Keratinocyte (primary cell): ENCODE measurements at regions not wholly inside any gene's neighbourhood (a gene's known extent, or its start where the extent isn't known, plus 50 kb on each side); places are given as distances from the start of the nearest gene placed in this dataset.

ENCODE experiments used
- DNase-seq: peaks from one replicate; pipeline ENCODE4 v3.0.0-alpha.2; 2011; ENCODE audit warnings: low read depth, missing footprints, low spot score
- FAIRE-seq: peaks from 2 replicates; lab custom pipeline; 2011; peaks lifted over from hg19 to GRCh38; lab: Jason Lieb, UNC
- H2AFZ ChIP-seq: 2 replicates; pipeline ENCODE4 v1.6.0; 2012; ENCODE audit warnings: low read length, control low read depth, inconsistent platforms; ENCODE audit not compliant: control insufficient read depth
- H3K27ac ChIP-seq: 2 replicates; pipeline ENCODE4 v1.5.1; 2011; ENCODE audit warnings: low read length; ENCODE audit not compliant: control insufficient read depth, insufficient read depth
- H3K27me3 ChIP-seq: 3 replicates; pipeline ENCODE4 v1.6.0; 2011; ENCODE audit warnings: low read length; ENCODE audit not compliant: control insufficient read depth, insufficient read depth; ENCODE audit errors: extremely low read depth
- H3K36me3 ChIP-seq, 2 experiments: 2 replicates in 1 of 2; 3 replicates in 1 of 2; pipeline ENCODE4 v1.5.1; 2011; ENCODE audit warnings: low read length in 2 of 2, mild to moderate bottlenecking in 1 of 2; ENCODE audit not compliant: control insufficient read depth in 2 of 2, insufficient read depth in 2 of 2; ENCODE audit errors: extremely low read depth in 1 of 2
- H3K4me1 ChIP-seq: 3 replicates; pipeline ENCODE4 v1.5.1; 2011; ENCODE audit warnings: low read length; ENCODE audit not compliant: control insufficient read depth, insufficient read depth; ENCODE audit errors: extremely low read depth
- H3K4me2 ChIP-seq: 3 replicates; pipeline ENCODE4 v1.6.0; 2011; ENCODE audit warnings: low read depth, low read length; ENCODE audit not compliant: control insufficient read depth, insufficient read depth; ENCODE audit errors: extremely low read depth
- H3K4me3 ChIP-seq, 3 experiments: fragments of 200-600 bp in 1 of 3; sonication (generic) in 1 of 3; 2 replicates in 2 of 3; 3 replicates in 1 of 3; pipeline ENCODE4 v1.5.1; 2011 to 2016; ENCODE audit warnings: low read length in 3 of 3, mild to moderate bottlenecking in 3 of 3, control low read depth in 2 of 3, inconsistent platforms in 1 of 3, low read depth in 1 of 3, mixed read lengths in 1 of 3, mixed run types in 1 of 3, moderate library complexity in 1 of 3; ENCODE audit not compliant: control insufficient read depth in 2 of 3, insufficient read depth in 2 of 3; ENCODE audit errors: extremely low read depth in 1 of 3
- H3K79me2 ChIP-seq: 2 replicates; pipeline ENCODE4 v1.6.0; 2012; ENCODE audit warnings: low read length; ENCODE audit not compliant: control insufficient read depth, insufficient read depth
- H3K9ac ChIP-seq: 3 replicates; pipeline ENCODE4 v1.6.0; 2011; ENCODE audit warnings: low read length; ENCODE audit not compliant: control insufficient read depth, insufficient read depth; ENCODE audit errors: extremely low read depth
- H3K9me1 ChIP-seq: 3 replicates; pipeline ENCODE4 v1.6.0; 2011; ENCODE audit warnings: low read length; ENCODE audit not compliant: control insufficient read depth, insufficient read depth; ENCODE audit errors: extremely low read depth
- H3K9me3 ChIP-seq: 2 replicates; pipeline ENCODE4 v1.5.1; 2012; ENCODE audit warnings: low read depth, low read length; ENCODE audit not compliant: control insufficient read depth
- H4K20me1 ChIP-seq: 3 replicates; pipeline ENCODE4 v1.6.0; 2011; ENCODE audit warnings: low read length; ENCODE audit not compliant: control insufficient read depth, insufficient read depth; ENCODE audit errors: extremely low read depth
- CTCF ChIP-seq, 3 experiments: IDR thresholded peaks in 1 of 3; conservative IDR thresholded peaks in 1 of 3; optimal IDR thresholded peaks in 1 of 3; 2 replicates in 2 of 3; 3 replicates in 1 of 3; pipeline versions ENCODE3 to v1.5.1; 2011; ENCODE audit warnings: low read length in 3 of 3, mild to moderate bottlenecking in 3 of 3, moderate library complexity in 2 of 3, control low read depth in 1 of 3, inconsistent platforms in 1 of 3; ENCODE audit not compliant: insufficient read depth in 2 of 3; ENCODE audit errors: extremely low read depth in 1 of 3
- EZH2 ChIP-seq: IDR thresholded peaks from one replicate; pipeline ENCODE4 v1.6.1; 2012; ENCODE audit warnings: inconsistent platforms, mild to moderate bottlenecking, low read length, moderate library complexity
- dilution Hi-C: fragments of 300-500 bp; cut with MboI; formaldehyde crosslinking; loops from one replicate; pipeline ENCODE4 v1.7.0; 2020; ENCODE audit warnings: low sequenced_read_pairs; ENCODE audit not compliant: extremely low pct_ligation_motif_present

DNA sequence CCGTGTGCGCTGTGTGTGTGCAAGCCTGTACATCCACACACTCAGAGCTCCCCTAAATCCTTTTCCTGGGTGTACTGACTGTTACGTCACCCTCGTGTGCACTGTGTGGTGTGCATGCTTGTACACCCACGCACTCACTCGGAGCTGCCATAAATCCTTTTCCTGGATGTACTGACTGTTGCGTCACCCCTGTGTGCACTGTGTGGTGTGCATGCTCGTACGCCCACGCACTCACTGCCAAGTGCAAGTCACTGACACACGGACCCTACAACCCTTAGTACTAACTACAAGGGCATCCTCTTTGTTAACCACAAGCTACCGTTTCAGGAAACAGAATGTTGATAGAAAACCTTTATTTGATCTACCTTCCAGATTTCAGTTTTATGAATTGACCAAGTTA is 983.4 kb downstream of the EFNB2 start:
- dilution Hi-C loops = no loop called here
- H3K79me2 ChIP-seq = no peaks in the 10 kb centered on the region
- H3K9me1 ChIP-seq = no peaks in the 10 kb centered on the region
- no peaks in the 10 kb centered on the region for H4K20me1 ChIP-seq
- DNase-seq = no peak
- no peaks in the 10 kb centered on the region for H3K27me3 ChIP-seq
- no peaks in the 10 kb centered on the region for H3K4me1 ChIP-seq
- no peak for TF ChIP-seq EZH2
- TF ChIP-seq CTCF (optimal IDR thresholded peaks at IDR 0.05 in 1 of 3, IDR thresholded peaks at IDR 0.05 in 1 of 3, conservative IDR thresholded peaks at IDR 0.05 in 1 of 3; ENCODE audit: extremely low read depth in 1 of 3, insufficient read depth in 2 of 3, low read length in 3 of 3) = no peak
- FAIRE-seq = no peak
- H3K4me2 ChIP-seq = no peak overlapping the region
- no peak overlapping the region for H2AFZ ChIP-seq
- no peaks in the 10 kb centered on the region for H3K9me3 ChIP-seq
- no peak overlapping the region for H3K9ac ChIP-seq
- no peaks in the 10 kb centered on the region for H3K36me3 ChIP-seq
- H3K4me3 ChIP-seq = no peak overlapping the region
- H3K27ac ChIP-seq = no peak overlapping the region

DNA sequence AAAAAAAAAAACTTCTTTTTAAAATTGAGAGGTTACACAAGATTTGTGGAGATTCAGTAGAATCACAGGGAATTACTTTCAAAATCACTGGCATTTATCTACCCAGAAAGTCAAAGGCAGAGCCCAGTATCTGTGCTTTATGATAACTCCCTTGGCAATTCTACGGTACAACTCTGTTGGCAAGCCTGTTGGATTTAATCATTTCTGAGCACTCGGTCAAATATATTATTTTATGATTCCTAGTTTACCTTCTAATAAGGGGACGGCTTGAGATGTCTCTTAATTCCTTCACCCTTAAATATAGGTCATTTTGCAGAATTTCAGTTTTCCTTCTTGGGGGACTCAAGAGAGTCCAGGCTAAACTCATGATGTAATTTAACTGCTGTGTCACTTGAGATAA is 987.6 kb downstream of the EFNB2 start:
- Histone ChIP-seq H3K4me2 (no peak overlapping the region), H3K9me3 (no peaks in the 10 kb centered on the region)
- FAIRE-seq = no peak

More for the DNA sequence above, 987.6 kb downstream of the EFNB2 start:
- no peak overlapping the region for H3K27ac ChIP-seq
- no peaks in the 10 kb centered on the region for H3K27me3 ChIP-seq
- no peaks in the 10 kb centered on the region for H3K4me1 ChIP-seq
- no peaks in the 10 kb centered on the region for H3K36me3 ChIP-seq
- DNase-seq = no peak
- H3K9ac ChIP-seq = no peak overlapping the region
- TF ChIP-seq CTCF (optimal IDR thresholded peaks at IDR 0.05 in 1 of 3, IDR thresholded peaks at IDR 0.05 in 1 of 3, conservative IDR thresholded peaks at IDR 0.05 in 1 of 3; ENCODE audit: extremely low read depth in 1 of 3, insufficient read depth in 2 of 3, low read length in 3 of 3) (no peak), EZH2 (no peak)
- no peaks in the 10 kb centered on the region for H3K9me1 ChIP-seq
- H3K79me2 ChIP-seq = no peaks in the 10 kb centered on the region
- no peaks in the 10 kb centered on the region for H4K20me1 ChIP-seq
- dilution Hi-C loops = no loop called here
- no peak overlapping the region for H2AFZ ChIP-seq
- H3K4me3 ChIP-seq = no peak overlapping the region
